GM21367 (cell line): ENCODE measurements at regions not wholly inside any gene's neighbourhood (a gene's known extent, or its start where the extent isn't known, plus 50 kb on each side); places are given as distances from the start of the nearest gene placed in this dataset.
"Not testable (repeated sequence)": the region's sequence is repeated elsewhere in the genome, so short reads cannot be mapped to it uniquely, and the experiment has no call there.

Source experiments
- ATAC-seq: cut with Tn5 transposase; IDR thresholded peaks from one replicate; pipeline ENCODE4 v1.9.1; 2021; ENCODE audit not compliant: unreplicated experiment

DNA sequence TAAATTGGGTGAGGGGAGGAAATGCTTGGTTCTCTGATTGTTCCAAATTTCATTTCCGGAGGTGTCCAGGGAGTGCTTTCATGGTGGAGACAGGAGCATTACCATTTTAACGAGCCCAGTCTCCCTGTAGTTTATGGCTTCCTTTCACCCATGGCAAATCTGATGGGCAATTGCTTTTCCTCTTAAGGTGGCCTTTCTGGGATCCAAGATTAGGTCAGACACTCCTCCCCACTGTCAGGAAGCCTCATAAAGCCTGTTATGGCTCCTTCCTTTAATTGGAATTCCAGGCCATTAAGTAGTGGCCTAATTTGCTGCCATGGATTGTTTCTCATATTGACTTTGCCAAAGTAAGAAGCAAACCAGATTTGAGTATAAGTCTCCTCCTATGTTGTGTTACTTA lies 157.8 kb downstream of the PDCD6IP start:
- no peak for ATAC-seq

DNA sequence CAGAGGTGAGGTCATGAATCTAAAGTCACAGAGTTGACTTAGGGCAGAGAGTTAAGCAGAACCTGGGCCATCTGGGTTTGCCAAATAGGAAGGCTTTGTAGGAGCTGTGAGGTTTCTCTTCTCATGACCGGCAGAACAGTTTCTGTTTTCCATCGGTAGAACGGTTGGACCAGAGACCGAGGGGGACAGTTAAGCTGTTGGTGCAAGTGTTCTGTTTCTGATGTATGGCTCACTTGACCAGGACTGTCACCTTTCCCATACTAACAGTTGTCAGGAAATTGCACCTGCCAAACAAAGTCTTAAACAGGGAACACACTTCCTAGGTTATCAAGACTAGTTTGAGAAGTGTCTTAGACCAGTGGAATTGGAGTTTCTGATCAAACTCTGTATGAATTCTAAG lies 158.3 kb downstream of the PDCD6IP start:
- no peak for ATAC-seq

DNA sequence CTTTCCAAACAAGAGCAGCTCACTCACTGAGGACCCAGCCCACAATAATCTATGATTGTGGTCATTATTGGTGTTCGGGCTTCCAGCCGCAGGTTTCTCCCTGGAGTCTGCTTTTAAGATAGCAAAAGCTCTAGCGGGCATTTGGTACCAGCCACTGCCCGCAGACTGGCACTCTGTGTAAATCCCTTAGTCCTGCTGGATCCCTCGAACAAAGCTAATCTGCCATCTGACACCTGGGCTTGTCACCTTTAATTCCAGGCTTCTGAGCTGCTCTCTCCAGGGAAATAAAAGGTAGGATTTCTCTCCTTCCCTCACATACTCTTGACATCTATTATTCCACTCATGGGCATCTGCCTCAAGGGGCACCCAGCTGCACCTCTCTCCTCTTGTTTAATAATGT lies 158.7 kb downstream of the PDCD6IP start:
- no peak for ATAC-seq

DNA sequence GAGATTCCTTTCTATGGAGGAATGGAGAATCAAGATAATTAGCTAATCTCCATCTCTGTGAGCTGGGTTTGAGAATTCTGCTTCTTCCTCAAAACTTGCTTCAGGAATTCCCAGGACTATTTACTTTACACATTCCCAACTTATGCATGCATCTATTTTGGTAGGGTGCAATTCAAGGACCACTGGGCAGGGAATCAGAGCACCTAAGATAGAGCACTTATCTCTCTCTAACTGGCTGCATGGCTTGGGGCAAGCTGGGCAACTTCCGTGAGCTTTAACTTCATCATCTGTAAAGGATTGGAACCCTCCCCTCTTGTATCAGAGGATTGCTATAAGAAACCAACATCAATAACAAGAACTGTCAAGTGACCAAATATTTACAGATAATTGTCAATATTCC lies 160.2 kb downstream of the PDCD6IP start:
- ATAC-seq = no peak

DNA sequence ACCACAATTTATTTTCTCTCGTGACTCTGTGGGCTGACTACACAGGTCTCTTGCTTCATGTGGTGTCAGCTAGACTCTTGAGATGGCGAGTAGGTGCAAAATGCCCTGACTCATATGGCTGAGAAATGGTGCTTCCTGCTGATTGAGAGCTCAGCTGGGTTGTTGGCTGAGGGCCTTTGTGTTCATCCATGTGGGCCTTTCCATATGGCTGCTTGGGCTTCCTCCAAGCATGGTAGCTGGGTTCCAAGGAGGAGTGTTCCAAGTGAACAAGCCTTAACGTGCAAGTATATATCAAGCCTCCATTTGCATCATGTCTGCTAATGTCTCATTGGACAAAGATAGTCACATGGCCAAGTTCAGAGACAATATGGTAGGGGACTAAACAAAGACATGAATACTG lies 164.0 kb downstream of the PDCD6IP start:
- no peak for ATAC-seq

DNA sequence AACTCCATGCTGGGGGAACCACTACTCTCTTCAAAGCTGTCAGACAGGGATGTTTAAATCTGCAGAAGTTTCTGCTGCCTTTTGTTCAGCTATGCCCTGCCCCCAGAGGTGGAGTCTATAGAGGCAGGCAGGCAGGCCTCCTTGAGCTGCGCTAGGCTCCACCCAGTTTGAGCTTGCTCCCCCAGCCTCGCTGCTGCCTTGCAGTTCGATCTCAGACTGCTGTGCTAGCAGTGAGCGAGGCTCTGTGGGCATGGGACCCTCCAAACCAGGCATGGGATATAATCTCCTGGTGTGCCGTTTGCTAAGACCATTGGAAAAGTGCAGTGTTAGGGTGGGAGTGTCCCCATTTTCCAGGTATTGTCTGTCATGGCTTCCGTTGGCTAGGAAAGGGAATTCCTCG lies 171.8 kb downstream of the PDCD6IP start:
- not testable (repeated sequence) for ATAC-seq

DNA sequence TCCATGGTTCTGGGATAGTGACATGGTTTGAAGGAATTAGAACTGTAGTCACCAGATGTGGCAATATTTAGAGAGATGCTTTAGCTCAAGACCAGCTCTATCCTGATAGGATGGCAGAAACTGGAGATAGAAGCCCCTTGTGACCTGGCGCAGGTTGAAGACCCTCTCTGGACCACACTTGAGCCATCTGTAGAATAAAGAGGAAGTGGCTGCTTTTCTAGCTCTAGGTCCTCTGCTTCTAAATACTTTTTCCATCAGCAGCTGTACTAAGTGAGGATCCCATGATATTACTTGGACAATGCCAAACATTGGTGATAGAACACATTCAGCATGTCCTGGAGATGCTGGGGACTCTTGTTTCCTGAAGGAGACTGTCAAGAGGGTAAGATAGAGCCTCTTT lies 172.6 kb downstream of the PDCD6IP start:
- no peak for ATAC-seq

DNA sequence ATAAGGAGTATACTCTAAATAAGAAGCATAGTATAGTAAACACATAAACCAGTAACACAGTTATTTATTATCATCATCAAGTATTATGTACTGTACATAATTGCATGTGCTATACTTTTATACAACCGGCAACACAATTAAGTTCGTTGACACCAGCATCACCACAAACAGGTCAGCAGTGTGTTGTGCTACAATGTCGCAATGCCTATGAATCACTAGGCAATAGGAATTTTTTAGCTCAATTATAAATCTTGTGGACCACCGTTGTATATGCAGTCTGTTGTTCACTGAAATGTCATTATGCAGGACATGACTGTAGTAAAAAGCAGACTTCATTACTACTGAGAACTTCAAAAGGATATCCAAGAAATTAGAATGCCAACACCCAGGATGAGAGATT lies 177.0 kb downstream of the PDCD6IP start:
- no peak for ATAC-seq

DNA sequence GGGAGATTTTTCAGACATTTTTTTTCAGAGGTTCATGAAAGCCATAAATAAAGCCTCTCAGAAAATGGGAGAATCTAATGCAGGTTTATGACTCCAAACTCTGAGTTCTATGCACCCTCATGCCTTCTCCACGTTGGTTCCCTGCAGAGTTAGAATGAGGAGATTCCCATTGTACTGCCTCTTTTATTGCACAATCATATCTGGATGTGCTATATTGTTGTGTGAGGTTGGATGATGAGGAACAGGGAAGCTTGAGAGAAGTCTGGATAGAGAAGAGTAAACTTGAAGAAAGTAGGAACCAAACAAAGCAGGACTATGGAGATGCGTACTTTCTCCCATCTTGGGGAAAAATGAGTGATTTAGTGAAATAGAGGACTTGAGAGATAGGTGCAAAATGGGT lies 178.8 kb downstream of the PDCD6IP start:
- ATAC-seq = no peak

DNA sequence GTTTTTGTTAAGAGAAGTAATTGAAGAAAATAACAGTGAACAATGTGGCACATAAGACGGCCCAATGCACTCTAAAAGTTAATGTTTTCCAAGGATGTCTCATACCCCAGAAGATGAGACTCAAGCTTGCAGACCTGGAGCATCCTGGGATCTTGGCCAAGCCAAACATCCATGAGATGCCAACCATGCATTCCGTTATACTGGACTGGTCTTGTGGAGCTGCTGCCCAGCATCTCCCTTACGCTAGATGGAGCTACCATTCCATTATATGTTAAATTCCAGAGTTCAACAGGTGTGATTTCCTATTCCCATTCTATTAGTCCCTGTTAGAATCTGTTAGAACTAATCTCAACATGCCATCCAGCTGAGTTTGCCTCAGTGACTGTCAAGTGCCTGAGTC lies 181.8 kb downstream of the PDCD6IP start:
- ATAC-seq = no peak

DNA sequence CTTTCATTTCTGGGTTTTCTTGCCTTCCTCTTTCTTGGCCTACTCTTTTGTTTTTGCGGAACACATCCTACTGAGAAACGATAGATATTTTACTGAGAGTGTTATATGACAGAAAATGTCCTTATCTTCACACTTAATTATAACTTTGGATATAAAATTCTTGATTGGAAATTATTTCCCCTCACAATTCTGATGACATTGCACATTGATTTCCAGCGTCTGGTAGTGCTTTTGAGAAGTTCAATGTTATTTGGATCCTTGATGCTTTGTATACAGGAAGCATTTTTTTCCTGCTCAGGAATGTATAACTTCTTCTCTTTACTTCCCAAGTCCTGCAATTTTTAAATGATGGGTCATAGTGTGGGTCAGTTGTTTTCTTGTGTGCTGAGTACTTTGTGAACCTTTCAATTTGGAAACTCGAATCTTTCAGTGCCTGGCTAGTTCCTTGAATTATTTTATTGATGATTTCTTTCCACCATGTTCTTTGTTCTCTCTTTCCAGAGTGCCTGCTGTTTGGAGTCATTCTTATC lies 183.9 kb downstream of the PDCD6IP start:
- no peak for ATAC-seq

DNA sequence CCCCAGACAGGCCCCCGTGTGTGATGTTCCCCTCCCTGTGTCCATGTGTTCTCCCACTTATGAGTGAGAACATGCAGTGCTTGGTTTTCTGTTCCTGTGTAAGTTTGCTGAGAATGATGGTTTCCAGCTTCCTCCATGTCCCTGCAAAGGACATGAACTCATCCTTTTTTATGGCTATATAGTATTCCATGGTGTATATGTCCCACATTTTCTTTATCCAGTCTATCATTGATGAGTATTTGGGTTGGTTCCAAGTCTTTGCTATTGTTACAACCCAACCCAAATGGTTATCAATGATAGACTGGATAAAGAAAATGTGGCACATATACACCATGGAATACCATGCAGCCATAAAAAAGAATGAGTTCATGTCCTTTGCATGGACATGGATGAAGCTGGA lies 184.5 kb downstream of the PDCD6IP start:
- ATAC-seq = not testable (repeated sequence)

DNA sequence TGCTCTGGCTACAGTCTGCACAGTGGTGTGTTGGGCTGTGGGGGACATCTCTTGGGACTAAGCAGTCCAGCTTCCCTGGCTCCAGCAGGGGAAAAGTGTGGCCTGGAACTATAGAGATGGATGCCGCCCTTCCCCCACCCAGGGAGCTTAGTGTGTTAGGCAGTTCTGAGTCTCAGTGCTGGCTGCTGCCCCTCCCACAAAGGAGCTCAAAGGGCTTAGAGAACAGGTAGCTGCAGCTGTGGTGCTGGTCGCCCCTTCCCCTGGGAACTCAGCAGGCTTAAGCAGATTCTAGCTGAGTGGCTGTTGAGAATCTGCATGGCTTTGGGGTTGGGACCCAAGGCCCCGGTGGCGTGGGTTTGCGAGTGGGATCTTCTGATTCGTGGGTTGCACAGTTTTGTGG lies 190.8 kb downstream of the PDCD6IP start:
- ATAC-seq = no peak

DNA sequence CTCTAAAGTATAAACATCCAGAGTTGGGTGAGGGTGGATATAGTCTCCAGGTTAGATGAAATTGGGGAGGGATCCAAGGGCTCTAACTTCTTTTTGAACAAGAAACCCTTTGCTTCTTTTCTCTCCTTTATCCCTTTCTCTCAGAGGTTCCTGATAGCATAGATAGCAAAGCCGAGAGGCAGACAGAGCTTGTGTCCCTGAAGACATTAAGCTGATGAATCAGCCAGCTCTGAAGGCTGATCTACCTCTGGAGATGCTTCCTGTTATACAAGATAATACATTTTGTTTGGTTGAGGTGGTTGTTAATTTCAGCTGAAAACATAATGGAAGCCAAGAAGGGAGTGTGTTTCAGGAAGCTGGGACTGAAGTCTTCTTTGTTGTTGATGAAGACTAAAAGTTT lies 193.2 kb downstream of the PDCD6IP start:
- ATAC-seq = no peak

DNA sequence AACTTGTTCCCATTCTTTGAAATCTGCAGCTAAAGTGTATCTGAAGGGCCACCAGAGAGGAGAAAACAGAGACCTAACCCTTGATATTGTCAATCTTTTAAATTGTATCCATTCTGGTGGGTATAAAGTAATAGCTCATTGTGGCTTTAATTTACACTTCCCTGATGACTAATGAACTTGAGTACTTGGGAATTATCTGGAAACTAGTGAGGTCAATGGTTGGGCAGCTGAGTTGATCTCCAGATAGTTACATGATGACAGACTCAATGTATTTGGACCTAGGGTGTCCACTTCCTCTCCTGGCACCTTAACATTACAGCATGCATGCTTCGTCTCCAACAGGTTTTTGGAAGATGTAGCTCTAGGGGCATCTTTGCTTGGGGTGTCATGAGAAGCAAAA lies 195.2 kb downstream of the PDCD6IP start:
- no peak for ATAC-seq

DNA sequence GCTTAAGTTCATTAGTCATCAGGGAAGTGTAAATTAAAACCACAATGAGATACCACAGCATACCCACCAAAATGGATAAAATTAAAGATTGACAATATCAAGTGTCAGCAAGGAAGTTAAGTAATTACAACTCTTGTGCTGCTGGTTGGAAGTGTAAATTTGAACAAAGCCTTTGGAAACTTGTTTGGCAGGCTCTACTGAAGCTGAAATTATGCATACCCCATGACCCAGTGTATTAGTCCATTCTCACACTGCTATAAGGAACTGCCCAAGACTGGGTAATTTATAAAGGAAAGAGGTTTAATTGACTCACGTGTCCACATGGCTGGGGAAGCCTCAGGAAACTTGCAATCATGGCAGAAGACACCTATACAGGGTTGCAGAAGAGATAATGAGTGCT lies 196.1 kb downstream of the PDCD6IP start:
- ATAC-seq = no peak

DNA sequence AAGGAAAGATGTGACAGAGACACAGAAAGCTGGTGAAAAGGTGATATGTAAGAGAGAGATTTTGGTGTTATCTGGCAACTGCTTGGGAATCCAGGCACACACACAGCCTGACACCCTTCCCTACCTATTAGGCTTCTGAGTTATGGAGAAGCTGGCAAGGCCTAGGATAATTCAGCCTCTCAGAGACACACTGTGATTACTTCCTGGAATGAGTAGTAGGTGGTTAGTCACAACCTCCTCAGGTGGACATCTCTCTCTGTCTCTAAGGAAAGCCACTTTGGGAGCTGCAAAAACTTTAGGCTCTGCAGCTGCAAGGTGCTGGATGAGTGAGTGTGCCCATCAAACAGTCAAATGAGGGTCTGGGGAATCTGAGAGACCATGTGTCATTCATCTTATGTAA lies 201.9 kb downstream of the PDCD6IP start:
- ATAC-seq = no peak

DNA sequence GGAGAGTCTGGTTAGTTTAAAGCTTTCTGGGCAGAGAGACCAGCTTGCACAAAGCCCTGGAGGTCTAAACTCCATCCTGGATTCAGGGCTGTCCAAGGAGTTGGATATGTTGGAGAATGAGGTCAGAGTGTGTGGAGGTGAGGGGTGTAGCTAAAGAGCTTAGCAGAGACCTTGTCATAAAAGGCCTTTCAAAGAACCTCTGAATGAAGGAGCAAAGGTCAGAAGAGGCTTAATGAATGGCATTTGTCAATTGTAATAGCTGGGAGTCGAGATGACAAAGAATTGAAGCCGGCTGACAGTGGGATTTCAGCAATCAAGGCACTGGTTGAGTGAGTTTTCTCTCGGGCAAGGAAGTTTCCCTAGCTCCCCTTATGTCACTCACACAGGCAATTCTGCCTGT lies 202.6 kb downstream of the PDCD6IP start:
- ATAC-seq = no peak

DNA sequence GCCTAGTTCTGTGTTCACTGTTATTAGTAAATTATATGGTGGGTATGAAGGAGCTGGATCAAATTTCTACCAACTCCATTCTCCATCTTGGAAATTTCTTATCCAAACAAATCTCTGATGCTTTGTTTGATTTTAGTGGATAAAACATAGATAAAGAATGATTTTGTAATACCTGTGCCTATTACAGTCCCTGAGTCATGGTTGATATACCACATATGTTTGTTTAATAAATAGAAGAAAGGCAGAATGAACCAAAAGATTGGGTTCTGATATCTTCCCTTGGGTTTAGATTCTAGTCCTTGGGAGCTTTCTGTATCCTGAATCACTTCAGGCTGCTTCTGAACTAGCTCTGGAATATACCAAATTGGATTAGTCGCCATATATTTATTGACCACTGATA lies 203.6 kb downstream of the PDCD6IP start:
- ATAC-seq = no peak

DNA sequence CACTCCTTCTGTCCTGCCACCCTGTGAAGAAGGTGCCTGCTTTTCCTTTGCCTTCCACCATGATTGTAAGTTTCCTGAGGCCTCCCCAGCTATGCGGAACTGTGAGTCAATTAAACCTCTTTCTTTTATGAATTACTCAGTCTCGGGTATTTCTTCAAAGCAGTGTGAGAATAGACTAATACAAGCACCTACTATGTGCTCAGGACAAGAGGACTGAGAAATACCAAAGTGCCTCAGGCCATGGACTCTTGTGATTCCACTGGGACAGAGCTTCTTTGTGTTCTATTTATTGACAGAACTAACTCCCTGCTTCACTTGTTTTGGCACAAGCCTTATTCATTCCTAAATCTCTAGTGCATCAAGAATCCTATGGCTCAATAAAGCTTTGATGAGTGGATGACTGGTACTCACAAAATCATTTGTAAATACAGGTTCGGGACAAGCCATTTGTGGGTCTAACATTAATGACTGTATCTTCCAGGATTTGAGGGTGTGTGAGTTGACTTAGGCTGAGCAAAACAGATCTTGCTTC lies 204.2 kb downstream of the PDCD6IP start:
- no peak for ATAC-seq

DNA sequence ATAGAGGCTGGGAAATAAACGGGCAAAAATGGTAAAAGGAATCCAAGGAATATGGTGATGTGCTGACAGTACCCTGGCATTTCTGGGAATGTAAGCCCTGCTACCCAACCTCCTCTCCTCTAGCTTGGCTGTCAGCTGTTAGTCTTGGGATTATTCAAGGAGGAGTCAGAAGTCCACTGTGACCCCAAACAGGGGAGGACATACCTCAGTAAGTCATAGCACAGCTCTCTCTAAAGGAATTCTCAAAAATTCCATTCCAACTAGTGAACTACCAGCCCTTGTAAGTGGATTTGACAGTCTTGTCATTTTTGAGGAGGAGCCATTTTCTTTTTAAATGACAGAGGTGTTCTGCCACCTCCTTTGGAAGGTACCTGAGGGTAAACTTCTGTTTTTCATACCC lies 207.5 kb downstream of the PDCD6IP start:
- no peak for ATAC-seq

DNA sequence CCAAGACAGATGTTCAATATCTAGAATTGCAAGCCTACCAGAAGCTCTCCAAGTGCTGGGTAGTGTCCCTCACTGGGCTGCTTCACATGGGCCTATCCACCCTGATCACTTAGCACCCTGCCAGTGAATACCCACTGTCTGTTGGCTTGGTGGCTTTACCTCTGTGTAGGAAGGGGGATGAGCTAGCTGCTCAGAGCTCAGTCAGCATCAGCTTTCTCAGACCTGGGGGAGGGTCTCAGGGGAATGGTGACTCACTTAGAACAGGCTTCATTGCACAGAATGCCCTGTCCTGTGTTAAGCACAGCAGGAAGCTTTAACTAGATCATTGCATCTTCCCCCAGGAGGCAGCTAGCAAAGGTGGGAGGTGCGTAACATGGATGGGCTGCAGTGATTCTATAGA lies 209.8 kb downstream of the PDCD6IP start:
- ATAC-seq = no peak
